MM.1S (cell line): ENCODE measurements at regions not wholly inside any gene's neighbourhood (a gene's known extent, or its start where the extent isn't known, plus 50 kb on each side); places are given as distances from the start of the nearest gene placed in this dataset.

Experiments used
- CTCF ChIP-seq: fragments of 300-600 bp; sonication (generic); IDR thresholded peaks from 2 replicates; pipeline ENCODE4 v1.5.1; 2016; ENCODE audit warnings: antibody characterized with exemption, low read length, mixed read lengths
- EZH2 ChIP-seq: fragments of 300-600 bp; sonication (generic); optimal IDR thresholded peaks from 2 replicates; pipeline ENCODE3; 2017; ENCODE audit warnings: low read depth, mild to moderate bottlenecking, antibody characterized with exemption, low read length, mixed read lengths
- EZH2phosphoT487 ChIP-seq: fragments of 300-600 bp; sonication (generic); IDR thresholded peaks from 2 replicates; pipeline ENCODE4 v1.6.1; 2018; ENCODE audit warnings: antibody characterized with exemption, low read length

DNA sequence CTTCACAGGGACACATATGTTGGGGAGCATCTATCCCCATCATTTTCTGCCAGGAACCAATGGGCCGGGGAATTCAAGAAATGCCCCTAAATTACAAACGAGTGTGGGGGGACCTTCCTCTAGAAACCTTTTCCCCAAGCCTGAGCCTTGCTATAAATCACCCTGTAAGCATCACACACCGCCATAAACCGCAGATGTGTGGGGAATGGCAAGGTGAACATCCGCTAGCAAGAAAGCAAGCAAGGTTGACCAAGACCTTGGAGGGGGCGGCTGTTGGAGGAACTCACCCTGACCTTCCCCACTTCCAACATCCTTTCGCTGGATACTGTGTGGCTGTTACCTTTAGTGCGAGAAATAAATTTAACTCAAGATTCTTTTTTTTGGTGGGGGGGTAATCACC, 693.3 kb upstream of the TBX3 start:
- no peak for TF ChIP-seq CTCF
- no peak for TF ChIP-seq EZH2
- no peak for TF ChIP-seq EZH2phosphoT487
